ENCODE measurements at regions not wholly inside any gene's neighbourhood (a gene's known extent, or its start where the extent isn't known, plus 50 kb on each side); places are given as distances from the start of the nearest gene placed in this dataset.

DNA sequence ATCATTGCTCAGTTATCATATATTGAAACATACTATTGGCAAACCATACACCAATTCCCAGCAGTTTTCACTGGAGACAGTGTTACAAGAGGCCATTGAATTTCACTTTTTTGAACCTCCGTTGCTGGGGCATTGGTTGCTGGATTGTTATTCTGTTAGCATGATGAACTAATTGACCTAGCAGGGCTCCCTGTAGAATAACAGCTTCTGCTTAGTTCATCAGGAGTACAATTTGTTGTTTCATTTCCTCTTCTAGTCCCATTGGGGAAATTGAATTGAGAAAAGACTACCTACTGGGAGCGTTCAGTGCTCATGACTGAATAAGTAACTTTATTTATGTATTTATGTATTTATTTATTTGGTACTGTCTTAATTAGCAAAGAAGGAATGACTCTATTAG, 151.6 kb downstream of the SLIT2 start:
- TF ChIP-seq, protein P1, sequence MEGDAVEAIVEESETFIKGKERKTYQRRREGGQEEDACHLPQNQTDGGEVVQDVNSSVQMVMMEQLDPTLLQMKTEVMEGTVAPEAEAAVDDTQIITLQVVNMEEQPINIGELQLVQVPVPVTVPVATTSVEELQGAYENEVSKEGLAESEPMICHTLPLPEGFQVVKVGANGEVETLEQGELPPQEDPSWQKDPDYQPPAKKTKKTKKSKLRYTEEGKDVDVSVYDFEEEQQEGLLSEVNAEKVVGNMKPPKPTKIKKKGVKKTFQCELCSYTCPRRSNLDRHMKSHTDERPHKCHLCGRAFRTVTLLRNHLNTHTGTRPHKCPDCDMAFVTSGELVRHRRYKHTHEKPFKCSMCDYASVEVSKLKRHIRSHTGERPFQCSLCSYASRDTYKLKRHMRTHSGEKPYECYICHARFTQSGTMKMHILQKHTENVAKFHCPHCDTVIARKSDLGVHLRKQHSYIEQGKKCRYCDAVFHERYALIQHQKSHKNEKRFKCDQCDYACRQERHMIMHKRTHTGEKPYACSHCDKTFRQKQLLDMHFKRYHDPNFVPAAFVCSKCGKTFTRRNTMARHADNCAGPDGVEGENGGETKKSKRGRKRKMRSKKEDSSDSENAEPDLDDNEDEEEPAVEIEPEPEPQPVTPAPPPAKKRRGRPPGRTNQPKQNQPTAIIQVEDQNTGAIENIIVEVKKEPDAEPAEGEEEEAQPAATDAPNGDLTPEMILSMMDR (IDR thresholded peaks at IDR 0.05) = no peak
- TF ChIP-seq POLR2A (IDR thresholded peaks at IDR 0.05) = no peak
